GM18907 (cell line): ENCODE measurements at regions not wholly inside any gene's neighbourhood (a gene's known extent, or its start where the extent isn't known, plus 50 kb on each side); places are given as distances from the start of the nearest gene placed in this dataset.
"Not testable (repeated sequence)": the region's sequence is repeated elsewhere in the genome, so short reads cannot be mapped to it uniquely, and the experiment has no call there.

ENCODE experiments used
- ATAC-seq: cut with Tn5 transposase; IDR thresholded peaks from one replicate; pipeline ENCODE4 v1.9.1; 2021; ENCODE audit warnings: mild to moderate bottlenecking, moderate library complexity; ENCODE audit not compliant: unreplicated experiment

DNA sequence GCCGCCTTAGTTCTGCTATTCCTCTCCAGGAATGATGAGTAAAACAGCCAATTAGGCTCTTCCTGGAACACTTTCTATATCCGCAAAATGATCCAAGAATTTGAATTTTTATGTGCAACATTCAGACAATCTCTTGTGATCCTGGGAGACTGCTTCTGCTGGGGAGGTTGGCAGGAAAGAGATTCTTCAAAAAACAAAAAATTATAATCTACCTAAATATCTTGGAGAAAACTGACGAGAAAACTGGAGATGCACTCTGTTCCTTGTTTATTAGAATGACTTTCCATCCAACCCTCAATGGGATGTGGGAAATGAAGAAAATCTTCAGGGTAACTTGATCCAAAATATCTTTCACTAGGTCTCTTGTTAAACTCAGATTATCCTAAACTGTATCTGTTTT is 346.3 kb upstream of the UBE2E2 start:
- ATAC-seq: no peak

- no peak for ATAC-seq
Observed at GRCh38 chr3:22858486-22858885, 344.6 kb upstream of the UBE2E2 start.

DNA sequence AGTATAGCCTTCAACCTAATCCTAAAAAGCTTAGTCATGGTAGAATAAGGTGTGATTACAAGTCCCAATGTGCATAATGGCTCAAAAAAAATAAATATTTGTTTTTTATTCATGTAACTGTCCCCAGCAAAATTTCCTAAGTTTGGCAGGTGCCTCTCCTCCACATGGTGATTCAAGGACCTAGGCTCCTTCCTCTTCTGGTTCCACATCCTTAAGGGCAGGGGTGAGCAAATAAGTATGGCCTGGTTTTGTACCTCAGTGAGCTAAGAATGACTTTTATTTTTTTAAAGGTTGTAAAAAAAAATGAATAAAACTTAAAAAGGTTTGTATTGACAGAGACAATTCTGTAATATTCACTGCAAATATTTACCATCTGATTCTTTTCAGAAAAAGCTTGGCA is 343.5 kb upstream of the UBE2E2 start:
- no peak for ATAC-seq

DNA sequence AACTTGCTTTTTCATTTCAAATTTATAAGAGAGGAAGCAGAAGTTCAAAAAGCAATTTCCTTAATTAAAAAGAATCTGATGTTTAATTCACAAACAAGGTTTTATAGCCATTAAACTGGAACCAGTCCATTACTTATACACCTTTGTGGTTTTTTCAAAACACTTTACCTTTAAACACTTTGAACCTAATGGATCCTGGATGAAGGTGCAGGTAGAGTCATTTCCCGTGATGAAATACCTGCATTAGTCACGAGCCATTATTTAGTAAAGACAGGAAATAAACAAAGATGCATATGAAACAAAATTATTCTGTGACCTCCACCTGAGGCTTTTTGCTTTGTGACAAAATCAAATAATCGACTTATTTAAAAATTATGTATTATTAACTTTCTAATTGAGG is 341.7 kb upstream of the UBE2E2 start:
- no peak for ATAC-seq

DNA sequence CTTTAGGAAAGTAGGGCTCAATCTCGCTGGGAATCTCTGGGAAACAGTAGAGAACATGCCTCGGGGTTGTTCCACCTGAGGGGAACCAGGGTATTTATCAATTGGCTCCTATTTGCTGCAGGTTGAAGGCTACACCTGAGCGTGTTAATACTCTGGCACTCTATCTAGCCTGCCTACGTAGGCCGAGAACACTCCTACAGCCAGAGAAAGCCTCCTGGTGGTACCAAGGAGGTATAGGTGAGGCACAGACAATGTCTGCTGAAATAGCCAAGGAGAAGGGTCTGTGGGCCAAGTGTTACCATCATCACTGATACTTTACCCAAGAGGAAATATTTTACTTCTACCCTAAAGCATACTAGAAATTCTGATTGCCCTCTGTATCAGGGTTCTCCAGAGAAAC is 341.0 kb upstream of the UBE2E2 start:
- no peak for ATAC-seq

GRCh38 chr3:22882834-22883233 is 320.3 kb upstream of the UBE2E2 start:
- ATAC-seq: not testable (repeated sequence)

- no peak for ATAC-seq
Observed at GRCh38 chr3:22885039-22885438, 318.1 kb upstream of the UBE2E2 start.

- no peak for ATAC-seq
Observed at GRCh38 chr3:22885574-22886341, 317.4 kb upstream of the UBE2E2 start.

GRCh38 chr3:22886439-22887068 is 316.6 kb upstream of the UBE2E2 start:
- ATAC-seq: no peak

DNA sequence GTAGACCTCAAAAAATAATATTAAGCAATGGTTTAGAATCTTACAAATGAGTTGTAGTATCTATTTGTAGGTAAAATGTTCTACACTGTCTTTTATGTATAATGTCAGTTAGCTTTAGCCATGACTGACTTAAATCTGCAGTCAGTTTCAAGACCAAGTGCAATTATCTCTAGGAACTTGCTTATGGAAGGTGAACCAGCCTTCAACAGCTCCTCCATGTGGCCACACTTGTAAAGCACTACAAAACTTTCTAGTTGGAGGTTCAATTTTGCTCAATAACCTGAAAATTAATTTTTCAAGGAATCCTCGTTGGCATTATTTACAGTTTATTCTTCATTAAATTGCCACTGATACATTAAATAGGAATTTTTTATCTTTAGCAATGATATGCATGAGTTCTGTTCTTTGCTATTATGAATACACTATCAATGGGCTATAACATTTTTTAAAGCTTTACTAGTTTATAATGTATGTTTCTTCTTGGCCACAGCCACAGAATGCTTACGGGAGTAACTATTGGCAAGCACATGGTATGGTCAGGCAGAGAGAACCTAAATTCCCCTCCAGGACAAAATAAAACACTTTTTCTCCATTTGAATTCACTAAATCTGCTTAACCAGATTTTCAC is 315.3 kb upstream of the UBE2E2 start:
- ATAC-seq: no peak

DNA sequence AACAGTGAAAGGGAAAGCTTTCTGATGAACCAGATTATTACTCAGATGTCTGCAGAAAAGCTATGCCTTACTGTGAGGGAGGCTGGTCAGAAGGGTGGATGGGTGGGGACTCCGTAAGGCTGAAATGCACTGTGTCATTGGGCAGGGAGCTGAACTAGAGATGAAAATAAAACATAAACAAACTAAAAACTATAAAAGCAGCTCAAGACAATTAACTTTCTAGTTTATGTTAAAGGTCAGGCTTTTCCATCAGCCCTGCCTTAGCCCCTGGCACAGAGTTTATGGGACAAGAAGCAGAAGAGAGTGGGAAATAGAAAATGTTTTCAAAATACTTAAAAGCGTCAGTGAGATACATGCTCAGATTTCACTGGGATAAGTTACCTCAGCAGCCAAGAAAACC is 310.0 kb upstream of the UBE2E2 start:
- ATAC-seq: no peak

- ATAC-seq: no peak
Observed at GRCh38 chr3:22893644-22894325, 309.3 kb upstream of the UBE2E2 start.

- no peak for ATAC-seq
Observed at GRCh38 chr3:22894865-22895264, 308.3 kb upstream of the UBE2E2 start.

DNA sequence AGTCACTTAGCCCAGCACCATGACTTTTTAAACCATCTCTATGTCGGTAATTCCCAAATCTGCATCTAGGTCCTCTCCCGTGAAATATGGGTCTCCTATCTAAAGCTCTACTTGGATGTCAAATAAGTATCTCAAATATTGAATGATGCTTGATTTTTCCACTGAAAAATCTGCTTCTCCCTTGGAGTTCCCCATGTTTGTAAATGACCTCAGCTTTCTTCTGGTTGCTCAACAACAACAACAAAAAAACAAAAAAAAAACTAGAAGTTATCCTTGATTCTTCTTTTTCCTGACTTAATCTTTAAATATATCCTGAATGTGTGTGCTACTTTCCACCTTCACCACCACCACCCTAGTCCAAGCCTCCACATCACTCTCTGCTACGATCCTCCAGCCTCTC is 307.5 kb upstream of the UBE2E2 start:
- ATAC-seq: no peak

- ATAC-seq: no peak
Observed at GRCh38 chr3:22898558-22898957, 304.6 kb upstream of the UBE2E2 start.

DNA sequence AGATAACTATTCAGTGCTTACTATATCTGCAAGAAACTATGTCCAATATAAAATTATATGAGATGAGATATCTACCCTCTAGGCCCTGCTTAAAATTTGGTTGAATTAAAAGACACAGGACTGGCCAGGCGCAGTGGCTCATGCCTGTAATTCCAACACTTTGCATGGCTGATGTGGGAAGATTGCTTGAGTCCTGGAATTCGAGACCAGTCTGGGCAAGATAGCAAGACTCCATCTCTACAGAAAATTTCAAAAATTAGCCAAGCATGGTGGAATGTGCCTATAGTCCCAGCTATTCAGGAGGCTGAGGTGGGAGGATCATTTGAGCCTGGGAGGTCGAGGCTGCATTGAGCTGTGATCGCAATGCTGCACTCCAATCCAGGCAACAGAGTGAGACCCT is 303.7 kb upstream of the UBE2E2 start:
- no peak for ATAC-seq

- no peak for ATAC-seq
Observed at GRCh38 chr3:22900296-22900695, 302.8 kb upstream of the UBE2E2 start.

DNA sequence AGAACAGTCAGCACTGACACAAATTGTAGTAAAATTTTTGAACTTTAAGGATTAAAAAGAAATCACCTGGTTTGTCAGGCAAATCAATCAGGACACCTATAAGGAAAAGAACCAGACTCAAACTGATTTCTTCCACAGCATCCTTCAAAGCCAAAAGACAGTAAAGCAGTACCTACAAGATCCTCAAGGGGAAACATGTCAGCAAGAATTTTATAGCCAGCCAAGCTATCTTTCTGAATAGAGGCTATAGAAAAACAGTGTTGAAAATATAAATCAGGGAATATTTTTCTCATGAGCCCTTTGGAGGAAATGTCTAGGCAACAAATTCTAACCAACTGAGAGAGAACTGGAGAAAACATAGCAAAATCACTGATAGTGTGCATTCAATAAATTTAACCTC is 301.4 kb upstream of the UBE2E2 start:
- no peak for ATAC-seq

DNA sequence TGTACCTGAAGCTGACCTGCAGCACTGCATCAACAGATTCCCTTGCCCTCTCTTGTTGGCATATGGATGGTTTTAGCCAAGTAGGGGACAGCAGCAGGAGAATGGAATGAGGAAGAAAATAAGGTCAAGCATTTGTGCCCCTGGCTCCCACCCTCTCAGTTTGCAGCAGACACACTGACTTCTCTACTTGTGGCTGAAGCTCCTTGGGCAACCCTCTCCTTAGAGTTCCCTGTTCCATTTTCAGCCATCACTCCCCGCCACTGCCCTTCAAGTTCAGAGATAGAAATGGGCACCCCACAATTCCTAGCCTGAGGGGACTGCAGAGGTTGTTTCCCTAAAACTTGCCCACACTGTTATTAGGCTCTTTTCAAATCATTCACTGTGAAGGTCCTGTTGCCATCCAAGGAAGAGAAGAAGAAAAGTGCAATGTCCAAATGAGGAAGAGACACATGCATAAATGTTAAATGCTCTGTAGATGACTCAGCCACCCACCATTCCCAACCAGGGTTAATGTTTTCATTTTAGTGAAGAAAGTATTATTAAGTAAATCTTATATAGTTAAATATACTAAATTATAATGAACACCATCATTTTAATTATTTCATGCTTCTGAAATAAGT is 295.9 kb upstream of the UBE2E2 start:
- no peak for ATAC-seq

- no peak for ATAC-seq
Observed at GRCh38 chr3:22907796-22908195, 295.3 kb upstream of the UBE2E2 start.

DNA sequence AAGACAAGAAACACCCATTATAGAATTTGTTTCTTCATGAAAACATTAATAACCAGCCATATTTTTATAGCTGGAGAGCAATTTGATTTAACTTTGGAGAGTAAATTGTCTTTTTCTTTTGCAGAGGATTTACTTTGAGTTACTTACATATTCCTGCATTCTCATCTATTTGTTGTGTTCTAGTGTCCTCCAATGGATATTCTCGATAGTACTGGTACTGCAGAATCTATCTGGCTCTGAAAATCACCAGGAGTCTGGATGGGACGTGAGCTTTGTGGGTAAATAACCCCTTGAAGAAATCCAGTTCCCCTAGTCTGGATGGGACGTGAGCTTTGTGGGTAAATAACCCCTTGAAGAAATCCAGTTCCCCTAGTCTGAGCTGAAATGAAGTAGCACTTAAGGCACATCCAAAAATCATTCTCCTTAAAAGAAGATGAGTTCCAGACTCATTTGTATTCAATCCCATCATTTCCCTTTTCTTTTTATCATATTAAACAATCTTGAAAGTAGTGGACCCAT is 294.1 kb upstream of the UBE2E2 start:
- no peak for ATAC-seq
